ENCODE measurements at regions not wholly inside any gene's neighbourhood (a gene's known extent, or its start where the extent isn't known, plus 50 kb on each side); places are given as distances from the start of the nearest gene placed in this dataset.

- Histone ChIP-seq H3K9me3 (no peaks in the 10 kb centered on the region), H3K27me3 (no peaks in the 10 kb centered on the region), H3K27ac (no peak overlapping the region), H3K36me3 (no peaks in the 10 kb centered on the region), H3K4me3 (no peak overlapping the region), H3K4me1 (peaks cover 0 to 17% (median 5%) of the 10 kb centered on the region in 4 donors)
- TF ChIP-seq CTCF (IDR thresholded peaks at IDR 0.05), result no peak
- TF ChIP-seq POLR2AphosphoS5 (IDR thresholded peaks at IDR 0.05), result no peak
- no peak for TF ChIP-seq EP300 (IDR thresholded peaks at IDR 0.05)
- no peak for DNase-seq
- WGBS, 2 donors, result 70 to 81% methylated on average over 3 of the region's 3 CpGs
- intact Hi-C loops (cut with DNase I), result no loop called here
Measured at GRCh38 chr18:33923980-33924379, 300.7 kb downstream of the NOL4 start.

- Histone ChIP-seq H3K9me3 (no peaks in the 10 kb centered on the region), H3K27ac (no peak overlapping the region), H3K36me3 (no peaks in the 10 kb centered on the region), H3K4me3 (no peak overlapping the region), H3K27me3 (no peaks in the 10 kb centered on the region), H3K4me1 (no peaks in the 10 kb centered on the region)
- 60 to 81% methylated on average over 3 of the region's 3 CpGs for WGBS, 2 donors
- DNase-seq, result no peak
- TF ChIP-seq CTCF (IDR thresholded peaks at IDR 0.05), result no peak
- TF ChIP-seq EP300 (IDR thresholded peaks at IDR 0.05), result no peak
- no peak for TF ChIP-seq POLR2AphosphoS5 (IDR thresholded peaks at IDR 0.05)
- no peak for TF ChIP-seq POLR2A (IDR thresholded peaks at IDR 0.05)
- intact Hi-C loops (cut with DNase I), result no loop called here
Measured at GRCh38 chr18:33918571-33918970, 306.1 kb downstream of the NOL4 start.

GRCh38 chr18:33916200-33916599 lies 308.5 kb downstream of the NOL4 start:
- 84 to 93% methylated on average over 4 of the region's 4 CpGs for WGBS, 2 donors

GRCh38 chr18:33914399-33914798 lies 310.3 kb downstream of the NOL4 start:
- TF ChIP-seq POLR2A (IDR thresholded peaks at IDR 0.05) (no peak), EP300 (IDR thresholded peaks at IDR 0.05) (no peak), POLR2AphosphoS5 (IDR thresholded peaks at IDR 0.05) (no peak), CTCF (IDR thresholded peaks at IDR 0.05) (no peak)
- Histone ChIP-seq H3K27me3 (no peaks in the 10 kb centered on the region), H3K36me3 (no peaks in the 10 kb centered on the region), H3K27ac (no peak overlapping the region), H3K9me3 (no peaks in the 10 kb centered on the region), H3K4me3 (no peak overlapping the region), H3K4me1 (no peaks in the 10 kb centered on the region)
- DNase-seq, result no peak
- intact Hi-C loops (cut with DNase I), result no loop called here

More at GRCh38 chr18:33916200-33916599, 308.5 kb downstream of the NOL4 start:
- no peaks in the 10 kb centered on the region for H3K4me1 ChIP-seq
- no peak overlapping the region for H3K4me3 ChIP-seq
- TF ChIP-seq POLR2A (IDR thresholded peaks at IDR 0.05) (no peak), EP300 (IDR thresholded peaks at IDR 0.05) (no peak), CTCF (IDR thresholded peaks at IDR 0.05) (no peak), POLR2AphosphoS5 (IDR thresholded peaks at IDR 0.05) (no peak)
- intact Hi-C loops (cut with DNase I), result no loop called here
- no peak for DNase-seq
- no peaks in the 10 kb centered on the region for H3K36me3 ChIP-seq
- H3K9me3 ChIP-seq, result no peaks in the 10 kb centered on the region
- no peak overlapping the region for H3K27ac ChIP-seq
- no peaks in the 10 kb centered on the region for H3K27me3 ChIP-seq

GRCh38 chr18:33906046-33906445 lies 318.7 kb downstream of the NOL4 start:
- Histone ChIP-seq H3K27me3 (no peaks in the 10 kb centered on the region), H3K9me3 (peaks cover 0 to 3% (median 0%) of the 10 kb centered on the region in 4 donors), H3K36me3 (no peaks in the 10 kb centered on the region), H3K4me1 (no peaks in the 10 kb centered on the region), H3K4me3 (no peak overlapping the region), H3K27ac (no peak overlapping the region)
- intact Hi-C loops (cut with DNase I), result no loop called here
- no peak for DNase-seq
- TF ChIP-seq CTCF (IDR thresholded peaks at IDR 0.05) (no peak), EP300 (IDR thresholded peaks at IDR 0.05) (no peak), POLR2AphosphoS5 (IDR thresholded peaks at IDR 0.05) (no peak), POLR2A (IDR thresholded peaks at IDR 0.05) (no peak)
- WGBS, 2 donors, result 82 to 90% methylated on average over 4 of the region's 4 CpGs
